OCI-LY7 (cell line): ENCODE measurements at regions not wholly inside any gene's neighbourhood (a gene's known extent, or its start where the extent isn't known, plus 50 kb on each side); places are given as distances from the start of the nearest gene placed in this dataset.

Source experiments
- BruUV-seq: library from RNA; stranded (reverse); fragments of 400-500 nt; replicated peaks from 2 replicates; lab custom pipeline; 2021; lab: Mats Ljungman, UMichigan
- CTCF ChIA-PET: fragments of 300-600 bp; sonication (Branson Sonifier 250); formaldehyde crosslinking; loops from one replicate; lab custom pipeline; 2022; ENCODE audit warnings: antibody characterized with exemption; ENCODE audit not compliant: unreplicated experiment; lab: Charles Lee
- POLR2A ChIA-PET: fragments of 300-600 bp; sonication (Branson Sonifier 250); formaldehyde crosslinking; loops from one replicate; lab custom pipeline; 2022; ENCODE audit warnings: antibody characterized with exemption; lab: Charles Lee
- DNase-seq: peaks from one replicate; pipeline ENCODE4 v3.0.0-alpha.2; 2015; ENCODE audit warnings: low spot score
- H2AFZ ChIP-seq: fragments of 200-600 bp; sonication (generic), shearing (Covaris generic); 2 replicates; pipeline ENCODE4 v1.6.1; 2014; ENCODE audit warnings: mild to moderate bottlenecking, antibody characterized with exemption, low read length, moderate library complexity
- H3K27ac ChIP-seq: fragments of 200-600 bp; sonication (generic); 2 replicates; pipeline ENCODE4 v1.5.1; 2014; ENCODE audit warnings: mixed run types, low read depth, mild to moderate bottlenecking, moderate library complexity, low read length, inconsistent platforms; ENCODE audit not compliant: poor library complexity, severe bottlenecking
- H3K36me3 ChIP-seq: fragments of 200-600 bp; sonication (generic); 2 replicates; pipeline ENCODE4 v1.6.1; 2014; ENCODE audit warnings: mild to moderate bottlenecking, antibody characterized with exemption, low read length, moderate library complexity, mixed read lengths; ENCODE audit not compliant: insufficient read depth
- H3K4me1 ChIP-seq: fragments of 200-600 bp; sonication (generic); 2 replicates; pipeline ENCODE4 v1.5.1; 2014; ENCODE audit warnings: mild to moderate bottlenecking, low read length; ENCODE audit not compliant: insufficient read depth, poor library complexity, severe bottlenecking
- H3K4me2 ChIP-seq: fragments of 200-600 bp; sonication (generic); 2 replicates; pipeline ENCODE4 v1.6.1; 2014; ENCODE audit warnings: mild to moderate bottlenecking, low read length
- H3K4me3 ChIP-seq: fragments of 200-600 bp; sonication (generic); 2 replicates; pipeline ENCODE4 v1.5.1; 2014; ENCODE audit warnings: mild to moderate bottlenecking, low read depth, low read length; ENCODE audit not compliant: poor library complexity, severe bottlenecking
- H3K79me2 ChIP-seq: fragments of 200-600 bp; sonication (generic); 2 replicates; pipeline ENCODE4 v1.6.1; 2016; ENCODE audit warnings: low read depth, mild to moderate bottlenecking, low read length, moderate library complexity, mixed read lengths; ENCODE audit not compliant: insufficient read depth
- H3K9me2 ChIP-seq: fragments of 200-600 bp; sonication (generic); 2 replicates; pipeline ENCODE4 v1.6.1; 2016; ENCODE audit warnings: mild to moderate bottlenecking, low read length, mixed read lengths; ENCODE audit not compliant: insufficient read depth
- H3K9me3 ChIP-seq: fragments of 200-600 bp; sonication (generic); 2 replicates; pipeline ENCODE4 v1.6.1; 2014; ENCODE audit warnings: mild to moderate bottlenecking, mixed run types, low read length, mixed read lengths
- H4K20me1 ChIP-seq: fragments of 200-600 bp; sonication (generic); 2 replicates; pipeline ENCODE4 v1.6.1; 2014; ENCODE audit warnings: mild to moderate bottlenecking, antibody characterized with exemption, low read length, moderate library complexity, mixed read lengths; ENCODE audit not compliant: insufficient read depth
- CTCF ChIP-seq: fragments of 200-600 bp; sonication (generic); conservative IDR thresholded peaks from 2 replicates; pipeline ENCODE4 v1.5.1; 2014; ENCODE audit warnings: mild to moderate bottlenecking, antibody characterized with exemption, low read length, moderate library complexity, mixed read lengths
- EZH2phosphoT487 ChIP-seq: fragments of 200-600 bp; sonication (generic); IDR thresholded peaks from 2 replicates; pipeline ENCODE4 v1.6.1; 2018; ENCODE audit warnings: low read depth, borderline replicate concordance, mild to moderate bottlenecking, mixed run types, antibody characterized with exemption, low read length, moderate library complexity, mixed read lengths
- intact Hi-C: fragments of 100-400 bp; cut with micrococcal nuclease; formaldehyde crosslinking; loops from one replicate; pipeline ENCODE4 v1.10.0; 2022; ENCODE audit not compliant: unreplicated experiment

DNA sequence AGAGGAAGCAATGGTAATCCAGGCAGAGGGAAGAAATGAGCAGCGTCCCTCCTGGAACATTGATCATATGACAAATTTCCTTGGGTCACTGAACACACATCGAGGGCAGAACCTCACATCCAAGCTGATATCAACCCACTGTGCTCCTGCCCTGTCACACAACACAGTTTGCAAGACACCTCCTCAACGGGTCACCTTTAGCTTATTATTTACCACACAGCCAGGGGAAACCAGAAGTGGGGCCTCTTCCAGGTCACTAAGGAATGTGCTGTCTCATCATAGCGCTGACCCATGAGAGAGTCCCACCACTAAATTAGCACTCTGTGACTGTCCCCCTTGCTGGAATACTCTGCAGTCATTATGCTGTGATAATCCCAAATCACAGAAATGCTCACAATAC lies 69.7 kb upstream of the PPP1R3C start:
- Histone ChIP-seq H3K79me2 (no peaks in the 10 kb centered on the region), H3K4me1 (no peaks in the 10 kb centered on the region), H3K4me3 (no peak overlapping the region), H3K9me2 (no peaks in the 10 kb centered on the region), H3K9me3 (no peaks in the 10 kb centered on the region), H2AFZ (no peak overlapping the region), H3K36me3 (no peaks in the 10 kb centered on the region), H3K27ac (no peak overlapping the region), H3K4me2 (no peak overlapping the region), H4K20me1 (no peaks in the 10 kb centered on the region)
- intact Hi-C loops: no loop called here
- POLR2A ChIA-PET: no interaction called here
- no peak for DNase-seq
- CTCF ChIA-PET: no interaction called here
- TF ChIP-seq CTCF: no peak
- TF ChIP-seq EZH2phosphoT487: no peak
- BruUV-seq: no TSS peak

DNA sequence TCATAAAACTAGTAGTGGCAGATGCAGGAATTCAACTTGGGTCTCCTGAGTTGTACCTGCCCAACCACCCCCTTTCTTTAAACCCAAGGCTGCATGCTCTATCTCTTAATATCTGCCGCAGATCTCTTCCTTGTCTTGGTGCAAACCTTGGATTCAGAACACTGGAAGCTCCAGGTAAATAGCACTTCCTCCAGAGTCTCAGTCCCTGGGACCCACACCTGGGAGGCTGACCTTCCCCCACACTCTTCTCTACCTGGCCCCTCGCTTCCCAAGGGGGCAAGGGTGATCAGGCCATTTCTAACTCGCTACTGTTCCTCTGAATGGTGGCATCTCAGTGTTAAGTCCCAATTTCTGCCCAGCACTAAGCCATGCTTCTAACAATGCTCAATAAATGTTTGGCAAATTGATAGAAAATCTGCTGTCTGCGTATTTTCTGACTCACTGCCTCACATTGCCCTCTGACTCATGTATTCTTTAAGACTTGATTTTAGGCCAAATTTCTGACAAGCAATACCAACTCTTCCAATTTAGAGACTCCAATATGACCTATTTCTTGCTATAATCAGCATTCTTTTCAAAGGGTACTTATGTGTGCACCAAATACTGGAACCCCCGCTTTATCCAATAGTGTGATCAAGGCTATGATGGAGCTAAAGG lies 68.0 kb upstream of the PPP1R3C start:
- DNase-seq: no peak
- no peak overlapping the region for H3K27ac ChIP-seq
- H3K36me3 ChIP-seq: no peaks in the 10 kb centered on the region
- no peak overlapping the region for H3K4me3 ChIP-seq
- H4K20me1 ChIP-seq: no peaks in the 10 kb centered on the region
- H3K4me1 ChIP-seq: no peaks in the 10 kb centered on the region
- no peaks in the 10 kb centered on the region for H3K9me2 ChIP-seq
- CTCF ChIA-PET: no interaction called here
- no peak overlapping the region for H2AFZ ChIP-seq
- no peak overlapping the region for H3K4me2 ChIP-seq
- H3K9me3 ChIP-seq: no peaks in the 10 kb centered on the region
- H3K79me2 ChIP-seq: no peaks in the 10 kb centered on the region
- no TSS peak for BruUV-seq
- POLR2A ChIA-PET: no interaction called here
- TF ChIP-seq CTCF (no peak), EZH2phosphoT487 (no peak)
- intact Hi-C loops: no loop called here

- Histone ChIP-seq H4K20me1 (no peaks in the 10 kb centered on the region), H3K36me3 (no peaks in the 10 kb centered on the region), H3K4me3 (no peak overlapping the region), H3K4me2 (no peak overlapping the region), H2AFZ (no peak overlapping the region), H3K9me3 (no peaks in the 10 kb centered on the region), H3K9me2 (no peaks in the 10 kb centered on the region), H3K79me2 (no peaks in the 10 kb centered on the region), H3K4me1 (no peaks in the 10 kb centered on the region), H3K27ac (no peak overlapping the region)
- intact Hi-C loops: no loop called here
- ChIA-PET POLR2A (no interaction called here), CTCF (no interaction called here)
- TF ChIP-seq CTCF (no peak), EZH2phosphoT487 (no peak)
- DNase-seq: no peak
- no TSS peak for BruUV-seq
Measured at GRCh38 chr10:91700273-91700672, 67.4 kb upstream of the PPP1R3C start.
